HEK293 (cell line): ENCODE measurements at regions not wholly inside any gene's neighbourhood (a gene's known extent, or its start where the extent isn't known, plus 50 kb on each side); places are given as distances from the start of the nearest gene placed in this dataset.

Source experiments
- CTCF ChIA-PET: fragments of 350-600 bp; formaldehyde crosslinking; extraction: SDS; loops from one replicate; lab custom pipeline; 2021; ENCODE audit warnings: antibody characterized with exemption; lab: Yijun Ruan, JAX
- POLR2A ChIA-PET: fragments of 300-600 bp; formaldehyde crosslinking; extraction: SDS; loops from one replicate; lab custom pipeline; 2020; ENCODE audit warnings: antibody characterized with exemption, inconsistent platforms; lab: Yijun Ruan, JAX
- H3K27ac ChIP-seq: fragments of 200-500 bp; sonication (Bioruptor generic); 2 replicates; pipeline ENCODE4 v1.5.1; 2014; ENCODE audit warnings: low read depth, low read length, control low read depth, inconsistent platforms; ENCODE audit errors: extremely low read depth
- H3K36me3 ChIP-seq, 2 experiments: fragments of 200-500 bp in 1 of 2; sonication (Bioruptor generic) in 1 of 2; 1 replicate in 1 of 2; 2 replicates in 1 of 2; pipeline ENCODE4 v1.5.1; 2014 to 2017; ENCODE audit warnings: inconsistent platforms in 2 of 2, low read length in 2 of 2; ENCODE audit not compliant: control insufficient read depth in 2 of 2, insufficient read depth in 1 of 2
- H3K4me1 ChIP-seq: fragments of 200-500 bp; sonication (Bioruptor generic); 2 replicates; pipeline ENCODE4 v1.5.1; 2014; ENCODE audit warnings: mild to moderate bottlenecking, low read length, inconsistent platforms; ENCODE audit not compliant: control insufficient read depth, insufficient read depth
- H3K4me3 ChIP-seq: 2 replicates; pipeline ENCODE4 v1.5.1; 2011; ENCODE audit warnings: low read depth, mild to moderate bottlenecking, control low read depth, low read length, moderate library complexity
- H3K9me3 ChIP-seq: fragments of 200-500 bp; sonication (Bioruptor generic); 2 replicates; pipeline ENCODE4 v1.5.1; 2014; ENCODE audit warnings: low read depth, low read length, inconsistent platforms; ENCODE audit not compliant: control insufficient read depth, insufficient read depth
- MYNN ChIP-seq: fragments of 450-650 bp; formaldehyde crosslinking; IDR thresholded peaks from 2 replicates; pipeline ENCODE4 v1.5.1; 2016; ENCODE audit warnings: missing biosample characterization, missing genetic modification characterization, borderline replicate concordance
- TRIM28 ChIP-seq: IDR thresholded peaks from 2 replicates; pipeline ENCODE4 v1.6.1; 2011; ENCODE audit warnings: low read length, control low read depth, borderline replicate concordance
- ZBTB8A ChIP-seq: fragments of 450-650 bp; formaldehyde crosslinking; IDR thresholded peaks from 2 replicates; pipeline ENCODE4 v1.5.1; 2016; ENCODE audit warnings: missing biosample characterization, missing genetic modification characterization
- ZFP41 ChIP-seq: fragments of 450-650 bp; formaldehyde crosslinking; IDR thresholded peaks from 2 replicates; pipeline ENCODE4 v1.5.1; 2016; ENCODE audit warnings: missing biosample characterization, missing genetic modification characterization, borderline replicate concordance
- ZFP69B ChIP-seq: fragments of 450-650 bp; formaldehyde crosslinking; IDR thresholded peaks from 2 replicates; pipeline ENCODE4 v1.5.1; 2016; ENCODE audit warnings: missing biosample characterization, missing genetic modification characterization
- ZNF112 ChIP-seq: fragments of 450-650 bp; formaldehyde crosslinking; IDR thresholded peaks from 2 replicates; pipeline ENCODE4 v1.5.0; 2017; ENCODE audit warnings: missing biosample characterization, missing genetic modification characterization
- ZNF146 ChIP-seq: fragments of 450-650 bp; formaldehyde crosslinking; IDR thresholded peaks from 2 replicates; pipeline ENCODE4 v1.5.1; 2016; ENCODE audit warnings: missing biosample characterization, missing genetic modification characterization
- ZNF544 ChIP-seq: fragments of 450-650 bp; formaldehyde crosslinking; IDR thresholded peaks from 2 replicates; pipeline ENCODE4 v1.5.0; 2017; ENCODE audit warnings: missing biosample characterization, missing genetic modification characterization
- ZNF571 ChIP-seq: fragments of 450-650 bp; formaldehyde crosslinking; IDR thresholded peaks from 2 replicates; pipeline ENCODE4 v1.5.0; 2017; ENCODE audit warnings: missing biosample characterization, missing genetic modification characterization
- ZNF600 ChIP-seq: fragments of 450-650 bp; formaldehyde crosslinking; IDR thresholded peaks from 2 replicates; pipeline ENCODE4 v1.5.1; 2016; ENCODE audit warnings: missing biosample characterization, missing genetic modification characterization
- ZNF664 ChIP-seq: fragments of 450-650 bp; formaldehyde crosslinking; IDR thresholded peaks from 2 replicates; pipeline ENCODE4 v1.5.1; 2016; ENCODE audit warnings: missing biosample characterization, missing genetic modification characterization
- ZNF791 ChIP-seq: fragments of 450-650 bp; formaldehyde crosslinking; IDR thresholded peaks from 2 replicates; pipeline ENCODE4 v1.5.1; 2016; ENCODE audit warnings: missing biosample characterization, missing genetic modification characterization
- ZNF843 ChIP-seq: fragments of 450-650 bp; formaldehyde crosslinking; IDR thresholded peaks from 2 replicates; pipeline ENCODE4 v1.5.1; 2016; ENCODE audit warnings: missing biosample characterization, missing genetic modification characterization
- TF ChIP-seq, protein P1 (sequence below): fragments of 450-650 bp; IDR thresholded peaks from 2 replicates; pipeline ENCODE4 v1.5.1; 2018; ENCODE audit warnings: missing biosample characterization, mild to moderate bottlenecking, missing genetic modification characterization
- TF ChIP-seq, protein P2 (sequence below): fragments of 450-650 bp; formaldehyde crosslinking; IDR thresholded peaks from 2 replicates; pipeline ENCODE4 v1.5.1; 2016; ENCODE audit warnings: missing biosample characterization, missing genetic modification characterization
- TF ChIP-seq, protein P3 (sequence below): fragments of 450-650 bp; formaldehyde crosslinking; IDR thresholded peaks from 2 replicates; pipeline ENCODE4 v1.5.1; 2016; ENCODE audit warnings: missing biosample characterization, missing genetic modification characterization, borderline replicate concordance
- TF ChIP-seq, protein P4 (sequence below): fragments of 450-650 bp; formaldehyde crosslinking; IDR thresholded peaks from 2 replicates; pipeline ENCODE4 v1.5.1; 2016; ENCODE audit warnings: missing biosample characterization, missing genetic modification characterization, low read depth

DNA sequence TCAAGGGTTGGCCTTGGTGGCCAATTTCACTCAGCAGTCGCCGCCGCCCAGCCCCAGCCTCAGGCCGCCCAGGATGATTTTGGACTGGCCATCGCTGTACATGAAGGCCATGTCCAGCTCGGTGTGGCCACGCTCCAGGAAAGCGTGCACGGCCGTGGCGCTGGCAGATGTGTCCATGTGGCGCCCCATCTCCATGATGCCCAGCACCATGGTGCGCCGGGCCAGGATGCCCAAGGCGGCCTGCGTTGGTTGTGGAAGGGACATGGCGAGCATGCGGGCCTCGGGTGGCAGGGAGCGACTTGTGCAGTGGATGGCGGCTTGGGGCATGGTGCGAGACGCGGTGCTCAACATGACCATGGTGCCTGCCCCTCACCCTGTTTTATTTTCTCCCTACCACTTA, 55.4 kb downstream of the ZCCHC12 start:
- Histone ChIP-seq H3K36me3 (no peaks in the 10 kb centered on the region), H3K4me3 (no peak overlapping the region), H3K9me3 (no peaks in the 10 kb centered on the region), H3K4me1 (no peaks in the 10 kb centered on the region), H3K27ac (no peak overlapping the region)
- ChIA-PET CTCF (no interaction called here), POLR2A (interaction anchor here (0.6 kb wide), 1 partner anchor 211 kb away, joined by 10 read pairs; no protein-coding TSS in a partner anchor)
- TF ChIP-seq, protein P1, sequence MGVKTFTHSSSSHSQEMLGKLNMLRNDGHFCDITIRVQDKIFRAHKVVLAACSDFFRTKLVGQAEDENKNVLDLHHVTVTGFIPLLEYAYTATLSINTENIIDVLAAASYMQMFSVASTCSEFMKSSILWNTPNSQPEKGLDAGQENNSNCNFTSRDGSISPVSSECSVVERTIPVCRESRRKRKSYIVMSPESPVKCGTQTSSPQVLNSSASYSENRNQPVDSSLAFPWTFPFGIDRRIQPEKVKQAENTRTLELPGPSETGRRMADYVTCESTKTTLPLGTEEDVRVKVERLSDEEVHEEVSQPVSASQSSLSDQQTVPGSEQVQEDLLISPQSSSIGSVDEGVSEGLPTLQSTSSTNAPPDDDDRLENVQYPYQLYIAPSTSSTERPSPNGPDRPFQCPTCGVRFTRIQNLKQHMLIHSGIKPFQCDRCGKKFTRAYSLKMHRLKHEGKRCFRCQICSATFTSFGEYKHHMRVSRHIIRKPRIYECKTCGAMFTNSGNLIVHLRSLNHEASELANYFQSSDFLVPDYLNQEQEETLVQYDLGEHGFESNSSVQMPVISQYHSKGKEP (tag by site-specific recombination): no peak
- no peak for TF ChIP-seq ZNF791
- no peak for TF ChIP-seq ZNF843 (tag by site-specific recombination)
- no peak for TF ChIP-seq ZNF112 (tag by site-specific recombination)
- TF ChIP-seq ZNF571 (tag by site-specific recombination): no peak
- TF ChIP-seq, protein P2, sequence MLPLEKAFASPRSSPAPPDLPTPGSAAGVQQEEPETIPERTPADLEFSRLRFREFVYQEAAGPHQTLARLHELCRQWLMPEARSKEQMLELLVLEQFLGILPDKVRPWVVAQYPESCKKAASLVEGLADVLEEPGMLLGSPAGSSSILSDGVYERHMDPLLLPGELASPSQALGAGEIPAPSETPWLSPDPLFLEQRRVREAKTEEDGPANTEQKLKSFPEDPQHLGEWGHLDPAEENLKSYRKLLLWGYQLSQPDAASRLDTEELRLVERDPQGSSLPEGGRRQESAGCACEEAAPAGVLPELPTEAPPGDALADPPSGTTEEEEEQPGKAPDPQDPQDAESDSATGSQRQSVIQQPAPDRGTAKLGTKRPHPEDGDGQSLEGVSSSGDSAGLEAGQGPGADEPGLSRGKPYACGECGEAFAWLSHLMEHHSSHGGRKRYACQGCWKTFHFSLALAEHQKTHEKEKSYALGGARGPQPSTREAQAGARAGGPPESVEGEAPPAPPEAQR (tag by site-specific recombination): no peak
- no peak for TF ChIP-seq ZFP69B (tag by site-specific recombination)
- TF ChIP-seq ZNF544 (tag by site-specific recombination): no peak
- TF ChIP-seq, protein P3, sequence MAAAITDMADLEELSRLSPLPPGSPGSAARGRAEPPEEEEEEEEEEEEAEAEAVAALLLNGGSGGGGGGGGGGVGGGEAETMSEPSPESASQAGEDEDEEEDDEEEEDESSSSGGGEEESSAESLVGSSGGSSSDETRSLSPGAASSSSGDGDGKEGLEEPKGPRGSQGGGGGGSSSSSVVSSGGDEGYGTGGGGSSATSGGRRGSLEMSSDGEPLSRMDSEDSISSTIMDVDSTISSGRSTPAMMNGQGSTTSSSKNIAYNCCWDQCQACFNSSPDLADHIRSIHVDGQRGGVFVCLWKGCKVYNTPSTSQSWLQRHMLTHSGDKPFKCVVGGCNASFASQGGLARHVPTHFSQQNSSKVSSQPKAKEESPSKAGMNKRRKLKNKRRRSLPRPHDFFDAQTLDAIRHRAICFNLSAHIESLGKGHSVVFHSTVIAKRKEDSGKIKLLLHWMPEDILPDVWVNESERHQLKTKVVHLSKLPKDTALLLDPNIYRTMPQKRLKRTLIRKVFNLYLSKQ (tag by site-specific recombination): no peak
- no peak for TF ChIP-seq ZBTB8A

DNA sequence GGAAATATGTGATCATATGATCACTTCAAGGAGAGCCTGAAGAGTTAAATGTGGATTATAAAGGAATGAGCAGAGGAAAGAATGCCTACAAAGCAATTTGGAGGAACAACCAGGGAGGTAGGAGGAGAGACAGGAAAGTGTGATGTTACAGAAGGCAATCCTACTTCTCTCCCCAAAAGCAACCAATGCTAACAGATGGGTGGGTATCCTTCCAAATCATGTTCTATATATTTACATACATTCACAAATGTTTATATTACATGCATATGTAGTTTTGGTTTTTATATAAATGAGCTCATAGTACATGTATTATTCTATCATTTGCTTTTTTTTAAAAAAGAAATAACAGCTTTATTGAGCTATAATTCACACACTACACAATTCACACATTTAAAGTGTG, 56.0 kb downstream of the ZCCHC12 start:
- Histone ChIP-seq H3K9me3 (no peaks in the 10 kb centered on the region), H3K4me1 (no peaks in the 10 kb centered on the region), H3K4me3 (no peak overlapping the region), H3K27ac (no peak overlapping the region), H3K36me3 (no peaks in the 10 kb centered on the region)
- TF ChIP-seq ZFP41 (tag by site-specific recombination) (no peak), ZNF664 (no peak), ZNF146 (tag by site-specific recombination) (no peak), ZNF600 (tag by site-specific recombination) (no peak), MYNN (tag by site-specific recombination) (no peak), TRIM28 (no peak)
- TF ChIP-seq, protein P4, sequence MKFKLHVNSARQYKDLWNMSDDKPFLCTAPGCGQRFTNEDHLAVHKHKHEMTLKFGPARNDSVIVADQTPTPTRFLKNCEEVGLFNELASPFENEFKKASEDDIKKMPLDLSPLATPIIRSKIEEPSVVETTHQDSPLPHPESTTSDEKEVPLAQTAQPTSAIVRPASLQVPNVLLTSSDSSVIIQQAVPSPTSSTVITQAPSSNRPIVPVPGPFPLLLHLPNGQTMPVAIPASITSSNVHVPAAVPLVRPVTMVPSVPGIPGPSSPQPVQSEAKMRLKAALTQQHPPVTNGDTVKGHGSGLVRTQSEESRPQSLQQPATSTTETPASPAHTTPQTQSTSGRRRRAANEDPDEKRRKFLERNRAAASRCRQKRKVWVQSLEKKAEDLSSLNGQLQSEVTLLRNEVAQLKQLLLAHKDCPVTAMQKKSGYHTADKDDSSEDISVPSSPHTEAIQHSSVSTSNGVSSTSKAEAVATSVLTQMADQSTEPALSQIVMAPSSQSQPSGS (tag by site-specific recombination): no peak
- TF ChIP-seq, protein P3 (tag by site-specific recombination): no peak
- CTCF ChIA-PET: no interaction called here
- POLR2A ChIA-PET: no interaction called here
